DND-41 (cell line): ENCODE measurements at regions not wholly inside any gene's neighbourhood (a gene's known extent, or its start where the extent isn't known, plus 50 kb on each side); places are given as distances from the start of the nearest gene placed in this dataset.

ENCODE experiments used
- ATAC-seq: fragments of 200-7000 bp; cut with Tn5 transposase; 3 replicates; pipeline ENCODE4 v1.9.1; 2021; ENCODE audit warnings: low read depth; ENCODE audit not compliant: insufficient read depth
- DNase-seq: peaks from one replicate; pipeline ENCODE4 v3.0.0-alpha.2; 2020
- H2AFZ ChIP-seq: 2 replicates; pipeline ENCODE4 v1.6.0; 2012; ENCODE audit warnings: low read depth, low read length
- H3K27ac ChIP-seq: 2 replicates; pipeline ENCODE4 v1.5.1; 2012; ENCODE audit warnings: low read length, inconsistent platforms
- H3K27me3 ChIP-seq: fragments of 200-600 bp; sonication (generic); 2 replicates; pipeline ENCODE4 v1.6.0; 2012; ENCODE audit warnings: low read length, mild to moderate bottlenecking, inconsistent platforms; ENCODE audit not compliant: insufficient read depth, poor library complexity
- H3K36me3 ChIP-seq: 2 replicates; pipeline ENCODE4 v1.5.1; 2012; ENCODE audit warnings: low read length, inconsistent platforms; ENCODE audit not compliant: insufficient read depth
- H3K4me1 ChIP-seq: 2 replicates; pipeline ENCODE4 v1.5.1; 2012; ENCODE audit warnings: mild to moderate bottlenecking, low read length; ENCODE audit not compliant: insufficient read depth
- H3K4me2 ChIP-seq: 2 replicates; pipeline ENCODE4 v1.6.0; 2012; ENCODE audit warnings: mild to moderate bottlenecking, moderate library complexity, low read length, inconsistent platforms; ENCODE audit not compliant: insufficient read depth
- H3K4me3 ChIP-seq, 2 experiments: fragments of 200-600 bp in 1 of 2; shearing (Covaris generic) in 1 of 2; 2 replicates each; pipeline ENCODE4 v1.5.1; 2012 to 2016; ENCODE audit warnings: inconsistent platforms in 2 of 2, low read length in 2 of 2, mild to moderate bottlenecking in 2 of 2, low read depth in 1 of 2, moderate library complexity in 1 of 2
- H3K79me2 ChIP-seq: 2 replicates; pipeline ENCODE4 v1.6.0; 2012; ENCODE audit warnings: low read length, inconsistent platforms; ENCODE audit not compliant: insufficient read depth
- H3K9ac ChIP-seq: 2 replicates; pipeline ENCODE4 v1.6.0; 2012; ENCODE audit warnings: low read depth, mild to moderate bottlenecking, inconsistent platforms, low read length, moderate library complexity
- H3K9me3 ChIP-seq: 2 replicates; pipeline ENCODE4 v1.5.1; 2012; ENCODE audit warnings: low read length, moderate library complexity, mild to moderate bottlenecking, inconsistent platforms; ENCODE audit not compliant: insufficient read depth, severe bottlenecking
- H4K20me1 ChIP-seq: 2 replicates; pipeline ENCODE4 v1.6.0; 2012; ENCODE audit warnings: low read length; ENCODE audit not compliant: insufficient read depth
- EZH2 ChIP-seq: IDR thresholded peaks from 3 replicates; pipeline ENCODE4 v1.6.1; 2012; ENCODE audit warnings: borderline replicate concordance, low read depth, mild to moderate bottlenecking, moderate library complexity, low read length, inconsistent platforms; ENCODE audit not compliant: severe bottlenecking
- TF ChIP-seq, protein P1 (sequence below): IDR thresholded peaks from 2 replicates; pipeline ENCODE4 v1.5.1; 2012; ENCODE audit warnings: borderline replicate concordance, low read length, moderate library complexity, mild to moderate bottlenecking; ENCODE audit not compliant: poor library complexity, severe bottlenecking; ENCODE audit errors: extremely low read depth

DNA sequence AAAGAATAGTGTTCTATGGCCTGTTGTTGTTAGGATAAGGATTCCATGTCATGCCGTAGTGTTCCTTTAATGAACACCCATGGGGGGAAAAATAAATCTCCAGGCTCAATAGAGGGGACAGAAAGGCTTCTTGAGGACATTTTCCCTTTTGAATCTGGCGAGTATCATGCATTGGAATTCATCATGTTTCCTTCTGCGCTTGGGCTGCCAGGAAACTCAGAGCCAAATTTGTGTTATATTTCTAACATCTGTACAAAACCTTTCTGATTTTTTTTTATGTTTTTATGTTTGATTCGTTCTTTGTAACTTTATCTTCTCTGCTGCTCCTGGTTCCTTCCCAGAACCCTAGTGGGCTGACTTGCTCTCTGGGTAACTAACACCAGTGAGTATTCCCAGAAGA, 1163.3 kb downstream of the VRK1 start:
- TF ChIP-seq EZH2 = no peak
- TF ChIP-seq, protein P1, sequence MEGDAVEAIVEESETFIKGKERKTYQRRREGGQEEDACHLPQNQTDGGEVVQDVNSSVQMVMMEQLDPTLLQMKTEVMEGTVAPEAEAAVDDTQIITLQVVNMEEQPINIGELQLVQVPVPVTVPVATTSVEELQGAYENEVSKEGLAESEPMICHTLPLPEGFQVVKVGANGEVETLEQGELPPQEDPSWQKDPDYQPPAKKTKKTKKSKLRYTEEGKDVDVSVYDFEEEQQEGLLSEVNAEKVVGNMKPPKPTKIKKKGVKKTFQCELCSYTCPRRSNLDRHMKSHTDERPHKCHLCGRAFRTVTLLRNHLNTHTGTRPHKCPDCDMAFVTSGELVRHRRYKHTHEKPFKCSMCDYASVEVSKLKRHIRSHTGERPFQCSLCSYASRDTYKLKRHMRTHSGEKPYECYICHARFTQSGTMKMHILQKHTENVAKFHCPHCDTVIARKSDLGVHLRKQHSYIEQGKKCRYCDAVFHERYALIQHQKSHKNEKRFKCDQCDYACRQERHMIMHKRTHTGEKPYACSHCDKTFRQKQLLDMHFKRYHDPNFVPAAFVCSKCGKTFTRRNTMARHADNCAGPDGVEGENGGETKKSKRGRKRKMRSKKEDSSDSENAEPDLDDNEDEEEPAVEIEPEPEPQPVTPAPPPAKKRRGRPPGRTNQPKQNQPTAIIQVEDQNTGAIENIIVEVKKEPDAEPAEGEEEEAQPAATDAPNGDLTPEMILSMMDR = no peak
- H3K9me3 ChIP-seq = no peaks in the 10 kb centered on the region
- no peaks in the 10 kb centered on the region for H3K27me3 ChIP-seq

GRCh38 chr14:97970222-97970621, 1173.0 kb downstream of the VRK1 start:
- no peaks in the 10 kb centered on the region for H3K9me3 ChIP-seq
- H3K4me3 ChIP-seq = no peak overlapping the region
- no peak overlapping the region for H3K4me2 ChIP-seq
- DNase-seq (no peak), ATAC-seq (0 out of 3 replicates have a peak, but pooled peaks have one; percentile 39)
- H3K36me3 ChIP-seq = peaks cover 68% of the 10 kb centered on the region
- no peak overlapping the region for H3K9ac ChIP-seq
- no peaks in the 10 kb centered on the region for H4K20me1 ChIP-seq
- H2AFZ ChIP-seq = no peak overlapping the region
- TF ChIP-seq EZH2 = no peak
- H3K4me1 ChIP-seq = peaks cover 22% of the 10 kb centered on the region
- H3K27me3 ChIP-seq = no peaks in the 10 kb centered on the region
- H3K79me2 ChIP-seq = peaks cover 65% of the 10 kb centered on the region
- H3K27ac ChIP-seq = no peak overlapping the region

More for the DNA sequence above, 1163.3 kb downstream of the VRK1 start:
- H3K4me1 ChIP-seq = no peaks in the 10 kb centered on the region
- peaks cover 75% of the 10 kb centered on the region for H3K36me3 ChIP-seq
- no peak overlapping the region for H3K9ac ChIP-seq
- H2AFZ ChIP-seq = no peak overlapping the region
- H4K20me1 ChIP-seq = no peaks in the 10 kb centered on the region
- H3K4me3 ChIP-seq = no peak overlapping the region
- DNase-seq (no peak), ATAC-seq (no peak)
- H3K4me2 ChIP-seq = no peak overlapping the region
- H3K79me2 ChIP-seq = peaks cover 10% of the 10 kb centered on the region; the same call in 1 of the 2 replicates
- H3K27ac ChIP-seq = no peak overlapping the region

DNA sequence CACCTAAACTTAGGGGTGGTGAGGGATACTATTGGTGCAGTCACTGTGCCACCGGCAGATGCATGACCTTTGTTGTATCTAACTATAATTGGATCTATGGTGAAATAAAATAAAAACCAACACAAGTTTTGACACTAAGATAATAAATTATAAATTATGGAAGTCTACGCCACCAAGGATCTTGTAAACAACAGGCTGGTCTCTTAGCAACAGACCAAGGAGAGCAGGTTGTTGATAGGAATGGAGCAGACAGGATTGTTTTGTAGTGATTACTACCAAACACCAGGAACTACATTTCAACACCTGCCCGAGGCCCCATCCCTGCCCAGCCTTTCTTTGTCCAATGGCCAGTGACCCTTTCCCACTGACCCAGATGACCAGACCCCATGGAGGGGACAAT, 1178.0 kb downstream of the VRK1 start:
- peak overlapping the region in 1 of 2 experiments; percentile 73; a peak in 2 of 4 replicates for H3K4me3 ChIP-seq
- DNase-seq = no peak

DNA sequence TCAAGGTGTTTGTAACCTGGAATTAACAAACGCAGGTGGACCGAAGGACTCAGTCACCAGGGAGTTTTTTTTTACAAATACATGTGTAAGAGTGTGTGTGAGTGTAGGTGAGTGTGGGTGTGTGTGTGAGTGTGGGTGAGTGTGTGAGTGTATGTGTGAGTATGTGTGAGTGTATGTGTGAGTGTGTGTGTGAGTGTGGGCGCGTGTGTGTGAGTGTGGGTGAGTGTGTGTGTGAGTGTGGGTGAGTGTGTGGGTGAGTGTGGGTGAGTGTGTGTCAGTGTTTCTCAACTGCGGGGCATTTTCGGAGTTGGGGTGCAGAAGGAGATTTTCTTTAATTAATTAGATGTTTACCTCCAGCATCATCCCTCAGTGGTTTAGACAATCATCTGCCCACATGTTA, 1178.8 kb downstream of the VRK1 start:
- Histone ChIP-seq H3K9ac (peak overlapping the region; percentile 91), H3K4me2 (peak overlapping the region; percentile 69), H3K79me2 (peaks cover 79% of the 10 kb centered on the region), H3K9me3 (no peaks in the 10 kb centered on the region), H4K20me1 (no peaks in the 10 kb centered on the region), H2AFZ (no peak overlapping the region), H3K27ac (peak overlapping the region; percentile 100), H3K27me3 (no peaks in the 10 kb centered on the region), H3K36me3 (peaks cover 44% of the 10 kb centered on the region), H3K4me3 (peak overlapping the region; percentile 73 to 76; a peak in 3 of 4 replicates), H3K4me1 (peaks cover 57% of the 10 kb centered on the region)
- DNase-seq = no peak
- ATAC-seq = no peak
- TF ChIP-seq, protein P1 = no peak
- TF ChIP-seq EZH2 = no peak

More for the DNA sequence above, 1178.0 kb downstream of the VRK1 start:
- H2AFZ ChIP-seq = no peak overlapping the region
- H3K27ac ChIP-seq = peak overlapping the region; percentile 100
- no peak for ATAC-seq
- H3K4me1 ChIP-seq = peaks cover 57% of the 10 kb centered on the region
- TF ChIP-seq, protein P1 = no peak
- no peak for TF ChIP-seq EZH2
- no peaks in the 10 kb centered on the region for H3K9me3 ChIP-seq
- H3K27me3 ChIP-seq = no peaks in the 10 kb centered on the region
- H3K36me3 ChIP-seq = peaks cover 44% of the 10 kb centered on the region
- H3K4me2 ChIP-seq = peak overlapping the region; percentile 69
- H4K20me1 ChIP-seq = no peaks in the 10 kb centered on the region
- H3K79me2 ChIP-seq = peaks cover 84% of the 10 kb centered on the region
- H3K9ac ChIP-seq = peak overlapping the region; percentile 91
